Activated T-helper 2 cell treated with anti-CD3 and anti-CD28 coated beads, Interferon-gamma antibody, Interleukin-2, Interleukin-4, amounts not matched to agents 10 μg/mL and 5 μg/mL and 100 μg/mL, durations not matched to agents 14 hours and 24 hours and 36 hours (primary cell): ENCODE measurements at regions not wholly inside any gene's neighbourhood (a gene's known extent, or its start where the extent isn't known, plus 50 kb on each side); places are given as distances from the start of the nearest gene placed in this dataset.
"Not testable (repeated sequence)": the region's sequence is repeated elsewhere in the genome, so short reads cannot be mapped to it uniquely, and the experiment has no call there.

Experiments used
- DNase-seq: peaks from one replicate; pipeline ENCODE4 v3.0.0; 2021; ENCODE audit warnings: low spot score
- H3K27ac Mint-ChIP-seq: one replicate; pipeline ENCODE4 v1.8.0; 2021; ENCODE audit warnings: mixed read lengths
- H3K27me3 Mint-ChIP-seq: one replicate; pipeline ENCODE4 v1.8.0; 2021; ENCODE audit warnings: low read depth, mixed read lengths
- H3K36me3 Mint-ChIP-seq: one replicate; pipeline ENCODE4 v1.8.0; 2021; ENCODE audit warnings: low read depth, mixed read lengths
- H3K4me1 Mint-ChIP-seq: one replicate; pipeline ENCODE4 v1.8.0; 2021; ENCODE audit warnings: low read depth, mixed read lengths
- H3K4me3 Mint-ChIP-seq: one replicate; pipeline ENCODE4 v1.8.0; 2021; ENCODE audit warnings: low read depth, mild to moderate bottlenecking, moderate library complexity, mixed read lengths
- H3K9me3 Mint-ChIP-seq: one replicate; pipeline ENCODE4 v1.8.0; 2021; ENCODE audit warnings: mixed read lengths
- intact Hi-C: fragments of 100-400 bp; cut with micrococcal nuclease; formaldehyde crosslinking; loops from one replicate; pipeline ENCODE4 v1.15.1; 2023

DNA sequence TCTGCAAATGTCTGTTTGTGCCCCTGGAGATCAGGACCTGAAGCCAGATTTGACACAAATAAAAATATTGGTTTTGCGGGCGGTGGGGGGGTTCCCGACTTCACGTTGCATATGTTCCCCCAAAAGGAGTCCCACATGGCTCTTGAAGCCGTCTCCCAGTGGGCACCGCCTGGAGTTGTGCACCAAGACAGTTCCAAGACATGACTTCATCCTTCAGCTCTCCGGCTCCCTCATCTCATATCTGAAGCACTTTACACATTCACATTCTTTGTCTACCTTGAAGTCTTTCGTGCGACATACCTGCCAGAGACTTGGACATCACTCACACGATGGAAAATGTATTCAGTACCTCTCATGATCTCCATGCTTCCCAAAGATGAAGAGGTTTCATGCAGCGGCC, 362.8 kb upstream of the FOXK1 start:
- peaks cover 16% of the 10 kb centered on the region for H3K9me3 Mint-ChIP-seq
- DNase-seq: no peak
- H3K4me1 Mint-ChIP-seq: no peaks in the 10 kb centered on the region
- no peak overlapping the region for H3K4me3 Mint-ChIP-seq
- no peaks in the 10 kb centered on the region for H3K36me3 Mint-ChIP-seq
- no peak overlapping the region for H3K27ac Mint-ChIP-seq
- H3K27me3 Mint-ChIP-seq: no peaks in the 10 kb centered on the region
- intact Hi-C loops: no loop called here

DNA sequence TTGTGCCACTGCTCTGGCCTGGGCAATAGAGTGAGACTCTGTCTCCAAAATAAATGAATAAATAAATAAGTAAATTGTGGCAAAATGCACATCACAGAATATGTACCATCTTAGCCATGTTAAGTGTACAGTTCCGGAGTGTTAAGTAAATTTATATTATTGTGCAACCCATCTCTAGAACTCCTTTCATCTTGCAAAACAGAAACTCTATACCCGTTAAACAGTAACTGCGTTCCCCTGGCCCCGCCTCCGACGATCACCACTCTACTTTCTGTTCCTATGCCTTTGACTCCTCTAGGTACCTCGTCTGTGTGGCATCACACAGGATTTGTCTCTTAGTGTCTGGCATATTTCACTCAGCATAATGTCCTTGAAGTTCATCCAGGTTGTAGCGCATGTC, 356.4 kb upstream of the FOXK1 start:
- no peaks in the 10 kb centered on the region for H3K27me3 Mint-ChIP-seq
- peaks cover 10% of the 10 kb centered on the region for H3K9me3 Mint-ChIP-seq
- H3K27ac Mint-ChIP-seq: no peak overlapping the region
- H3K36me3 Mint-ChIP-seq: no peaks in the 10 kb centered on the region
- intact Hi-C loops: no loop called here
- H3K4me1 Mint-ChIP-seq: no peaks in the 10 kb centered on the region
- DNase-seq: no peak
- no peak overlapping the region for H3K4me3 Mint-ChIP-seq

DNA sequence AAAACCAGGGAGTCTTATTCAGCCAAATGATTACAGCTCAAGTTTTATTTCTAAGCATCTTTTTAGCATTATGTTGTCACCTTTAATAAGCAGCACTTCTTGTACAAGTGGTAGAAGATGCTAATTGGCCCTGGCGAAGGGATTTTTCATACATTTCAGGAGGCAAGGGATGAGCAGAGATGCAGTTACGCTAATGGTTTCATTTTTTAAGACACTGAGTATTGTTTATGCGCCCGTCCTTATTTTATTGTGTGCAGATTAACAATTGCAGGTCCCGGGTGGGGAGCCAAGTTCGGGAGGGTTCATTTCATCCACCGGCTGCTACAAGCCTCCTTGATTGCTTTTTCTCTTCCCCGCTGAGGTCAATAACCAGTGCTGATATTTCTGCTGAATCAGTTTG, 350.4 kb upstream of the FOXK1 start:
- no peak for DNase-seq
- Mint-ChIP-seq H3K9me3 (no peaks in the 10 kb centered on the region), H3K27ac (no peak overlapping the region), H3K27me3 (no peaks in the 10 kb centered on the region), H3K4me3 (no peak overlapping the region), H3K36me3 (no peaks in the 10 kb centered on the region), H3K4me1 (no peaks in the 10 kb centered on the region)
- intact Hi-C loops: no loop called here

DNA sequence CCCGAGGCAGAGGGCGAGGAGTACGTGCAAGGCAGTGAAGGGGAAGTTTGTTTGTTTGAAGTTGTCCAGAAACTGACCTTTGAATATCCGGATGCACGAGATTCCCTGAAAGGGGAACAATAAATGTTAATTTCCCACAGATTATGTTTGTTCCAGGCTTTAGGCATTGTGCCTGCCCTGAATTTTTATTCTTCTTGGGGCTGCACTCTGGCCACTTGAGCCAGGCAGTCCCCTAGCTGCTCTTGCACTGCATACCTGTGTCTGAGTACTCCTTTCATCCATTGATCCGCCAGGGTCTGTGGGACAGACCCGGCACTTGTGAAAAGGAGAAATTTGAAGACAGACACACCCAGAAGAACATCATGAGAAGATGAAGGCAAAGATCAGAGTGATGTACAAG, 343.5 kb upstream of the FOXK1 start:
- H3K4me3 Mint-ChIP-seq: no peak overlapping the region
- no peaks in the 10 kb centered on the region for H3K36me3 Mint-ChIP-seq
- no peak for DNase-seq
- H3K27me3 Mint-ChIP-seq: no peaks in the 10 kb centered on the region
- intact Hi-C loops: no loop called here
- H3K27ac Mint-ChIP-seq: no peak overlapping the region
- peaks cover 6% of the 10 kb centered on the region for H3K9me3 Mint-ChIP-seq
- H3K4me1 Mint-ChIP-seq: no peaks in the 10 kb centered on the region

DNA sequence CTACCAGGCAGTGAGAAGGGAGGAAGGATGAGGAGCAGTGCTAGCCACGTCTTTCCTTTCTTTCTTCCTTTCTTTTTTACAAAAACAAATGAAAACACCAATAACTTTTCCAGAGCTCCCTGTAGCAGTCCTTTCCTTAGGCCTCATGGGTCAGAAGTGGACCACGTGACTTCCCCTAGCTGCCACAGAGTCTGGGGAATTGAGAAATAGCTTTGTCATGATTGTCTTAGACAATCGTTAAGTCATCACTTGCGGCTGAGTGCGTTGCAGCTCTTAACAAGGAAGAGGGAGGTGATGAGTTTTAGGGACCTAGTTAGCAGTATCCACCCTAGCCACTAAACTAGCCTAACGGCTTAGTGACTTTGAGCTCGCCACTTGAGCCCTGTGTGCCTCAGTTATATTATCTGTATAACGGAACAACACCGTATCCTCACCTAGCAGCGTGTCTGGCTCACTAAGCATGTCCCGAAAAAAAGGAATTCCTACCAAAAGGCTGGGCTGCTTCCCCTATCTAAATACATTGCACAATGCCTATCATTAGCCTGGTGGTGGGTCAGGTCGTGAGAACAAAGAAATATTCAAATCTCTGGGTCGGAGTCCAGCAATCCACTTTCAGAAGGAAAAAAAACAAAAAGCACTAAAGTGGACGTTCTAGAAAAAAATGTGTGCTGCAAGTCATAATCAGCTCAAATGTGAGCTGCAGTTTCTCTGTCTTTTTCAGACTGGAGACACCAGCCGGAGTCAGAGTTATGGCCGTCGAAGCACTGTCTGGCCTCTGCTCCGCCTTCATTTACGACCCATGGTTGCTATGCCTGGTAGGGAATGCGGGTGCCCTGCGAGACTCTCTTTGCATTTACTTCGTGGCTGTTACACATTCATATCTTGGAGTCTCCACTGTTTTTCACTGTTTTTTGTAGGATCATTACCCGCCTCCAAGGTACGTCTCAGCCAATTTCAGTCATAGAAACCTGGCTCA, 338.5 kb upstream of the FOXK1 start:
- DNase-seq: no peak
- Mint-ChIP-seq H3K36me3 (no peaks in the 10 kb centered on the region), H3K27ac (no peak overlapping the region), H3K27me3 (no peaks in the 10 kb centered on the region), H3K9me3 (peaks cover 14% of the 10 kb centered on the region), H3K4me3 (no peak overlapping the region), H3K4me1 (no peaks in the 10 kb centered on the region)
- intact Hi-C loops: no loop called here

DNA sequence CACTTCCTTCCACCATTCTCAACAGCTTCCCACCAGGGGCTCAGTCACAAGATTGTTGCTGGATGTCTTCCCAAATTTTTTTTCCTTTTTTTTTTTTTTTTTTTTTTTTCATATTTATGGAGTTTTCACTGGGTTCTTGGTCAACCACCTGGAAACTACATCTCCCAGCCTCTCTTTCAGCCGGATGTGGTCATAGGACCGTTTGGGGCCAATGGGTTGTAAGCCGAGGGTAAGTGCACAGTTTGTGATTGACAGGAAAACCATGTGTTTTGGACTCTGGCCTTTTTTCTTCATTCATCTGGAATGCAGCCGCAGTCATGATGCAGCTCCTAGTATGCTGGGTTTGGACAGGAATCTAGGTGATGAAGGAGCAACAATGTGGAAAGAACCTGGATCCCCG, 337.1 kb upstream of the FOXK1 start:
- DNase-seq: no peak
- no peaks in the 10 kb centered on the region for H3K4me1 Mint-ChIP-seq
- H3K4me3 Mint-ChIP-seq: no peak overlapping the region
- no peaks in the 10 kb centered on the region for H3K36me3 Mint-ChIP-seq
- H3K27me3 Mint-ChIP-seq: no peaks in the 10 kb centered on the region
- H3K9me3 Mint-ChIP-seq: peaks cover 14% of the 10 kb centered on the region
- H3K27ac Mint-ChIP-seq: no peak overlapping the region
- intact Hi-C loops: no loop called here

DNA sequence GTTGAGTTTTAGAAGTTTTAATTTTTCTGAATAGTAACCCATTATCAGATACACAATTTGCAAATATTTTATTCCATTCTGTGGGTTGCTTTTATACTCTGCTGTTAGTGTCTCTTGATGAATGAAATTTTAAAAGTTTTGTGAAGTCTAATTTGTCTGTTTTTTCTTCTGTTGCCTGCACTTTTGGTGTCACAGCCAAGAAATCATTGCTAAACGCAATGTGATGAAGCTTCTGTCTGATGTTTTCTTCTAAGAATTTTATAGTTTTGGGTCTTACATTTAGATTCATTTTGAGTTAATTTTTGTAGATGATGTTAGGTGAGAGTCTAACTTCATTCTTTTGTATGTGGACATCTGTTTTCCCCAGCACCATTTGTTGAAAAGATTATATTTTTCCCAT, 330.0 kb upstream of the FOXK1 start:
- peaks cover 8% of the 10 kb centered on the region for H3K9me3 Mint-ChIP-seq

DNA sequence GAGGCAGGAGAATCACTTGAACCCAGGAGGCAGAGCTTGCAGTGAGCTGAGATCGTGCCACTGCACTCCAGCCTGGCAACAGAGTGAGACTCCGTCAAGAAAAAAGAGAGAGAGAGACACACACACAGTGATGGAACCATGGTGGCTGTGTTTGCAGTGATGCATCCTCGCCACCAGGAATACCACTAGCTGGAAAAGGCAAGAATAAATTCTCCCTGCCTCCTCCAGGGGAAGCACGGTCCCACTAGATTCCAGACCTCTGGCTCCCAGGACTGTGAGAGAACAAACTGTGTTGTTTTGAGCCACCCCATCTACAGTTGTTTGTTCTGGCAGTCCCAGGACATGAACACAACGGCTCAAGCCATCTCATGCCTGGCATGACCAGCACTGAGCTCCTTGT, 320.3 kb upstream of the FOXK1 start:
- no peaks in the 10 kb centered on the region for H3K4me1 Mint-ChIP-seq
- H3K4me3 Mint-ChIP-seq: no peak overlapping the region
- intact Hi-C loops: no loop called here
- no peak for DNase-seq
- H3K27ac Mint-ChIP-seq: no peak overlapping the region
- H3K27me3 Mint-ChIP-seq: no peaks in the 10 kb centered on the region
- H3K9me3 Mint-ChIP-seq: peaks cover 5% of the 10 kb centered on the region
- H3K36me3 Mint-ChIP-seq: no peaks in the 10 kb centered on the region

More for the DNA sequence above, 330.0 kb upstream of the FOXK1 start:
- Mint-ChIP-seq H3K36me3 (no peaks in the 10 kb centered on the region), H3K4me1 (no peaks in the 10 kb centered on the region), H3K4me3 (no peak overlapping the region), H3K27me3 (no peaks in the 10 kb centered on the region), H3K27ac (no peak overlapping the region)
- intact Hi-C loops: no loop called here
- no peak for DNase-seq

DNA sequence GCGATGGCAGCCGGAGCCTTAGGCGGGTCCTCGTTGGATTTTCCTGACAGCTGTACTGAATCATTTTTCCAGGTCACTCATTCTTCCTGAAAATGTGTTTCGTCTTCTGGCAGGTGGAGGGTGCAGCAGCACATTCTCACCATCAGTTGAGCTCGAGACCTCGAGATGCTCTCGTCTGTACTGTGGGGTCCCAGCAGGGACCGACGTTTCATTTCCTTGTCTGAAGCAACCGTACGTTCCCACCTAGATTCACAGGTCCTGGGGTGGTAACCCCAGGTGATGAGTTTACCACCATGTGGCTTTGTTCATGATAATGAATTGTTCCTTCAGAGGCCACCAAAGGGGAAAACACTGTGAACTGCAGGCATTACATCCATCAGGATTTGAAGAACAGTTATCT, 298.5 kb upstream of the FOXK1 start:
- intact Hi-C loops: no loop called here

DNA sequence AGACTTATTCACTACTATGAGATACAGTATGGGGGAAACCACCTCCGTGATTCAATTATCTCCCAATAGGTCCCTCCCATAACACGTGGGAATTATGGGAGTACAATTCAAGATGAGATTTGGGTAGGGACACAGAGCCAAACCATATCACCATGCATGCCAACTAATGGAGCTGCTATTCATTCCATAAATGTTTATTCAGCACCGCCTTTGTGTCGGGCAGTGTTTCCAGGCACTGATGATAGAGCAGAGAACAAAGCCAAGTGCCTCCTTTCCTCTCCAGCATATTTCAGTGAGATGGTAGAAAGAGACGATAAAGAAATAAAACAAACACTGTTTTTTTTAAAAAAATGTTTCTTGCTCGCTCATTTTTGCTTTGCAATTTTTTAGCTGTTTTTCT, 295.9 kb upstream of the FOXK1 start:
- Mint-ChIP-seq H3K4me1 (no peaks in the 10 kb centered on the region), H3K27ac (no peak overlapping the region), H3K9me3 (peaks cover 14% of the 10 kb centered on the region), H3K27me3 (no peaks in the 10 kb centered on the region), H3K36me3 (no peaks in the 10 kb centered on the region), H3K4me3 (no peak overlapping the region)
- intact Hi-C loops: no loop called here
- no peak for DNase-seq

More for the DNA sequence above, 298.5 kb upstream of the FOXK1 start:
- Mint-ChIP-seq H3K4me1 (no peaks in the 10 kb centered on the region), H3K4me3 (no peak overlapping the region), H3K9me3 (peaks cover 15% of the 10 kb centered on the region), H3K27me3 (no peaks in the 10 kb centered on the region), H3K27ac (no peak overlapping the region), H3K36me3 (no peaks in the 10 kb centered on the region)
- no peak for DNase-seq

DNA sequence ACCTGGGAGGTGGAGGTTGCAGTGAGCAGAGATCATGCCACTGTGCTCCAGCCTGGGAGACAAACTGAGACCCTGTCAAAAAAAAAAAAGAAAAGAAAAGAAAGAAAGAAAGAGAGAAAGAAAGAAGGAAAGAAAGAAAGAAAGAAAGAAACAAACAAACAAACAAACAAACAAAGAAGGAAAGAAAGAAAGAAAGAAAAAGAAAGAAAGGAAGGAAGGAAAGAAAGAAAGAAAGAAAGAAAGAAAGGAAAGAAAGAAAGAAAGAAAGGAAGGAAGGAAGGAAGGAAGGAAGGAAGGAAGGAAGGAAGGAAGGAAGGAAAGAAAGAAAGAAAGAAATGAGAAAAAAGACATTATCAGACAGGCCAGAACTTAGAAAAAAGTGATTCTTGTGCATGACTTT, 291.0 kb upstream of the FOXK1 start:
- H3K27ac Mint-ChIP-seq, intact Hi-C loops, H3K4me3 Mint-ChIP-seq, H3K4me1 Mint-ChIP-seq, H3K36me3 Mint-ChIP-seq, DNase-seq, H3K27me3 Mint-ChIP-seq: not testable (repeated sequence)
- H3K9me3 Mint-ChIP-seq: peaks cover 31% of the 10 kb centered on the region

DNA sequence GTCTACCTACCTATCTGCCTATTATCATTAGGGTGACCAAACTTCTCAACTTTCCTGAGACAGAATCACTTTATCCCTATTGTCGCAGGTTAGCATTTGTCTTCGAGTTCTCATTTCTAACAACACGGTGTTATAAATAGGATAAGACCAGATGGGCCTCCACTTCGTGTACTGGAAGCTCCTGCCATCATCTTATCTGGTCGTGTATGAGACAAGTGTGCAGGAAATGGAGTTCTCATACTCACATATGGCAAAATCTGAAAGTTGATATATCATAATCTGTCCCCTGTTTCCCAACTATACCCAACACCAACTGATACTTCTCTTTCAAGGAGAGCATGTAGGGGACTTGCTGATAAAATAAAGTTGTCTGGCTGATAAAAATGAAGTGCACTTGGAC, 287.4 kb upstream of the FOXK1 start:
- DNase-seq: no peak
- no peak overlapping the region for H3K27ac Mint-ChIP-seq
- H3K36me3 Mint-ChIP-seq: no peaks in the 10 kb centered on the region
- H3K4me1 Mint-ChIP-seq: no peaks in the 10 kb centered on the region
- H3K27me3 Mint-ChIP-seq: no peaks in the 10 kb centered on the region
- intact Hi-C loops: no loop called here
- H3K9me3 Mint-ChIP-seq: peaks cover 32% of the 10 kb centered on the region
- no peak overlapping the region for H3K4me3 Mint-ChIP-seq

DNA sequence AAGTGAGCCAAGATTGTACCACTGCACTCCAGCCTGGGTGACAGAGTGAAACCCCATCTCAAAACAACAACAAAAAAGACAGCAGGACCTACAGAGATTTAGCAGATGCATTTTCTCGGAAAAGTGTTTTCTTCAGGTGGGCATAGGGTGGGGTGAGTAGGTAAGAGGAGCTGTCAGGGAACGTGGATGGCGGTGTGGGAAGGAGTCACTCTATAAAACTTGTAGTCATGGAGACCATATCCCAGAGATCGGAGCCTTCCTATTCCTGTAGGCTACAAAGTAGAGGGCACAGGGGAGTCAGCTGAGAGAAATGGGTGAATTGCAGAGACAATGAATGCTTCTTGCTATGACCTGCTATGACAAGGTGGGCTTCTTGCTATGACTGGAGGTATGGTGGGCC, 283.0 kb upstream of the FOXK1 start:
- no peak for DNase-seq
- H3K36me3 Mint-ChIP-seq: no peaks in the 10 kb centered on the region
- H3K27ac Mint-ChIP-seq: no peak overlapping the region
- intact Hi-C loops: no loop called here
- peaks cover 28% of the 10 kb centered on the region for H3K9me3 Mint-ChIP-seq
- H3K4me3 Mint-ChIP-seq: no peak overlapping the region
- no peaks in the 10 kb centered on the region for H3K27me3 Mint-ChIP-seq
- H3K4me1 Mint-ChIP-seq: no peaks in the 10 kb centered on the region
